ENCODE measurements at regions not wholly inside any gene's neighbourhood (a gene's known extent, or its start where the extent isn't known, plus 50 kb on each side); places are given as distances from the start of the nearest gene placed in this dataset.

DNA sequence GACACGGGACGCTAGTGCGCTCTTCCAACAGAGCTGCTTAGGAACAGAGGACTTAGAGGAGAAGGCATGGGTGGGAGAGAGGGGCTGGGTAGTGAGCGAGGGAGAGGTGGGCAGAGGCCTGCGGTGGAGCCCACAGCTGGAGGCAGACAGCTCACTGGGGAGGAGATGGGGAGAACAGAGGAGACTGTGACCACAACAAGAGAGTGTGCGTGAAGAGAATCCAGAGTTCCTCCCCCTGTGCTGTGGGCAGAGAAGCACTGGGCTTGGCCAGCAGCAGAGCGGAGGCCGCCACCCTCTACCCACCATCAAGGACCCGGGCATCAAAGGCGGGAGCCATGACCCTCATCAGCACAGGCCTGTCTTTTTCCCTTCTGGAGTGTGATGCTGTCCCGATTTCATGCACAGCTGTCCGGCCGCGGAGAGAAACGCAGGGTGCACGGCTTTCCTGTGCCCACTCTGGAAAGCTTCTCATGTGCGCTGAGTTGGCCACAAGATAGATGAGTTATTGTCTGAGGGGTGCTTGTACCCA is 228.3 kb upstream of the IRX4 start:
- TF ChIP-seq, protein P1, sequence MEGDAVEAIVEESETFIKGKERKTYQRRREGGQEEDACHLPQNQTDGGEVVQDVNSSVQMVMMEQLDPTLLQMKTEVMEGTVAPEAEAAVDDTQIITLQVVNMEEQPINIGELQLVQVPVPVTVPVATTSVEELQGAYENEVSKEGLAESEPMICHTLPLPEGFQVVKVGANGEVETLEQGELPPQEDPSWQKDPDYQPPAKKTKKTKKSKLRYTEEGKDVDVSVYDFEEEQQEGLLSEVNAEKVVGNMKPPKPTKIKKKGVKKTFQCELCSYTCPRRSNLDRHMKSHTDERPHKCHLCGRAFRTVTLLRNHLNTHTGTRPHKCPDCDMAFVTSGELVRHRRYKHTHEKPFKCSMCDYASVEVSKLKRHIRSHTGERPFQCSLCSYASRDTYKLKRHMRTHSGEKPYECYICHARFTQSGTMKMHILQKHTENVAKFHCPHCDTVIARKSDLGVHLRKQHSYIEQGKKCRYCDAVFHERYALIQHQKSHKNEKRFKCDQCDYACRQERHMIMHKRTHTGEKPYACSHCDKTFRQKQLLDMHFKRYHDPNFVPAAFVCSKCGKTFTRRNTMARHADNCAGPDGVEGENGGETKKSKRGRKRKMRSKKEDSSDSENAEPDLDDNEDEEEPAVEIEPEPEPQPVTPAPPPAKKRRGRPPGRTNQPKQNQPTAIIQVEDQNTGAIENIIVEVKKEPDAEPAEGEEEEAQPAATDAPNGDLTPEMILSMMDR (IDR thresholded peaks at IDR 0.05 in 2 of 3, conservative IDR thresholded peaks at IDR 0.05 in 1 of 3; ENCODE audit: borderline replicate concordance in 1 of 3, insufficient read depth in 1 of 3, low read depth in 2 of 3, low read length in 2 of 3), result no peak
- TF ChIP-seq POLR2A (IDR thresholded peaks at IDR 0.05; ENCODE audit: borderline replicate concordance, extremely low read depth, insufficient read depth, insufficient read length) (no peak), ZBTB33 (IDR thresholded peaks at IDR 0.05; ENCODE audit: extremely low read depth, insufficient replicate concordance, low read length) (no peak), REST (IDR thresholded peaks at IDR 0.05; ENCODE audit: low read depth) (no peak), JUND (IDR thresholded peaks at IDR 0.05) (no peak), ZNF274 (IDR thresholded peaks at IDR 0.05; ENCODE audit: low read depth, low read length) (no peak), RAD21 (IDR thresholded peaks at IDR 0.05; ENCODE audit: low read depth) (no peak)

All from HCT116 (cell line).